SK-N-SH (cell line): ENCODE measurements at regions not wholly inside any gene's neighbourhood (a gene's known extent, or its start where the extent isn't known, plus 50 kb on each side); places are given as distances from the start of the nearest gene placed in this dataset.

Source experiments
- CTCF ChIA-PET: fragments of 300-600, 350-600 bp; formaldehyde crosslinking; extraction: SDS; loops from one replicate; lab custom pipeline; 2021; lab: Yijun Ruan, JAX
- POLR2A ChIA-PET: fragments of 350-600 bp; sonication (Branson Sonifier 250); formaldehyde crosslinking; extraction: SDS; loops from one replicate; lab custom pipeline; 2020; ENCODE audit warnings: antibody characterized with exemption, inconsistent platforms; lab: Yijun Ruan, JAX
- DNase-seq: peaks from one replicate; pipeline ENCODE4 v3.0.0; 2012
- H2AFZ ChIP-seq: fragments of 200-600 bp; sonication (generic); 2 replicates; pipeline ENCODE4 v1.8.1; 2016; ENCODE audit warnings: antibody characterized with exemption, mild to moderate bottlenecking, low read depth
- H3F3A ChIP-seq: fragments of 200-600 bp; sonication (generic); replicated peaks from 2 replicates; pipeline ENCODE3; 2016; ENCODE audit warnings: antibody characterized with exemption, mild to moderate bottlenecking; ENCODE audit not compliant: insufficient read depth
- H3K27ac ChIP-seq, 2 experiments: fragments of 200-500 bp in 1 of 2; fragments of 200-600 bp in 1 of 2; sonication (Bioruptor generic) in 1 of 2; sonication (generic), shearing (Covaris generic) in 1 of 2; 2 replicates each; pipeline versions ENCODE4 v1.5.1 to v1.6.1; 2014 to 2016; ENCODE audit warnings: low read depth in 2 of 2, inconsistent platforms in 1 of 2, low read length in 1 of 2, mild to moderate bottlenecking in 1 of 2, mixed read lengths in 1 of 2
- H3K27me3 ChIP-seq: fragments of 200-600 bp; sonication (generic), shearing (Covaris generic); 2 replicates; pipeline ENCODE4 v1.6.1; 2016; ENCODE audit warnings: mixed run types; ENCODE audit not compliant: insufficient read depth
- H3K36me3 ChIP-seq, 2 experiments: fragments of 200-500 bp in 1 of 2; fragments of 200-600 bp in 1 of 2; sonication (Bioruptor generic) in 1 of 2; sonication (generic) in 1 of 2; replicated peaks in 1 of 2; 2 replicates each; pipeline versions ENCODE3 to v1.5.1; 2014 to 2016; ENCODE audit warnings: low read length in 1 of 2, mild to moderate bottlenecking in 1 of 2; ENCODE audit not compliant: insufficient read depth in 2 of 2, control insufficient read depth in 1 of 2
- H3K4me1 ChIP-seq, 2 experiments: fragments of 200-500 bp in 1 of 2; fragments of 200-600 bp in 1 of 2; sonication (Bioruptor generic) in 1 of 2; sonication (generic), shearing (Covaris generic) in 1 of 2; 2 replicates each; pipeline versions ENCODE4 v1.5.1 to v1.6.1; 2014 to 2016; ENCODE audit warnings: low read depth in 1 of 2, low read length in 1 of 2, mixed run types in 1 of 2; ENCODE audit not compliant: insufficient read depth in 2 of 2, control insufficient read depth in 1 of 2
- H3K4me2 ChIP-seq: fragments of 200-600 bp; sonication (generic), shearing (Covaris generic); 2 replicates; pipeline ENCODE4 v1.6.1; 2017; ENCODE audit warnings: mixed run types
- H3K4me3 ChIP-seq, 2 experiments: fragments of 200-500 bp in 1 of 2; fragments of 200-600 bp in 1 of 2; sonication (Bioruptor generic) in 1 of 2; sonication (generic), shearing (Covaris generic) in 1 of 2; 2 replicates each; pipeline versions ENCODE4 v1.5.1 to v1.8.1; 2014 to 2016; ENCODE audit warnings: low read depth in 2 of 2, inconsistent platforms in 1 of 2, low read length in 1 of 2, mild to moderate bottlenecking in 1 of 2, mixed read lengths in 1 of 2, moderate library complexity in 1 of 2
- H3K79me2 ChIP-seq: fragments of 200-600 bp; sonication (generic); 2 replicates; pipeline ENCODE4 v1.8.1; 2017; ENCODE audit warnings: mild to moderate bottlenecking; ENCODE audit not compliant: insufficient read depth
- H3K9ac ChIP-seq: fragments of 200-600 bp; sonication (generic); 2 replicates; pipeline ENCODE4 v1.6.1; 2017; ENCODE audit warnings: mixed run types
- H3K9me2 ChIP-seq: fragments of 200-600 bp; sonication (generic); 2 replicates; pipeline ENCODE4 v1.6.1; 2017; ENCODE audit warnings: mixed run types
- H3K9me3 ChIP-seq: fragments of 200-600 bp; sonication (generic); 2 replicates; pipeline ENCODE4 v1.6.1; 2017; ENCODE audit warnings: mixed run types, mild to moderate bottlenecking, moderate library complexity
- H4K20me1 ChIP-seq: fragments of 200-600 bp; sonication (generic); 2 replicates; pipeline ENCODE4 v1.6.1; 2017; ENCODE audit warnings: mild to moderate bottlenecking, mixed run types; ENCODE audit not compliant: insufficient read depth
- CHD2 ChIP-seq: fragments of 150-350 bp; IDR thresholded peaks from 2 replicates; pipeline ENCODE4 v1.6.1; 2018; ENCODE audit warnings: low read length; ENCODE audit not compliant: partially characterized antibody
- EP300 ChIP-seq, 2 experiments: IDR thresholded peaks; 2 replicates each; pipeline versions ENCODE4 v1.4.0 to v1.6.1; 2012; ENCODE audit warnings: borderline replicate concordance in 1 of 2, low read depth in 1 of 2, low read length in 1 of 2
- EZH2phosphoT487 ChIP-seq: fragments of 200-600 bp; sonication (generic); IDR thresholded peaks from 2 replicates; pipeline ENCODE4 v1.6.1; 2017; ENCODE audit warnings: low read depth, mixed run types, mild to moderate bottlenecking, antibody characterized with exemption, moderate library complexity, borderline replicate concordance
- GABPA ChIP-seq: IDR thresholded peaks from 2 replicates; pipeline ENCODE4 v1.4.0; 2012; ENCODE audit warnings: low read depth, mild to moderate bottlenecking
- JUND ChIP-seq: IDR thresholded peaks from 2 replicates; pipeline ENCODE4 v1.4.0; 2012
- MEF2A ChIP-seq: IDR thresholded peaks from 2 replicates; pipeline ENCODE4 v1.4.0; 2012; ENCODE audit warnings: low read depth, borderline replicate concordance
- NFIC ChIP-seq: IDR thresholded peaks from 2 replicates; pipeline ENCODE4 v1.4.0; 2012; ENCODE audit warnings: borderline replicate concordance
- NRF1 ChIP-seq: IDR thresholded peaks from 2 replicates; pipeline ENCODE4 v1.6.1; 2012; ENCODE audit warnings: low read depth, mild to moderate bottlenecking, low read length
- RAD21 ChIP-seq: IDR thresholded peaks from 2 replicates; pipeline ENCODE4 v1.6.1; 2012; ENCODE audit warnings: mild to moderate bottlenecking, low read length
- SIN3A ChIP-seq: IDR thresholded peaks from 2 replicates; pipeline ENCODE4 v1.6.1; 2012; ENCODE audit warnings: low read depth, mild to moderate bottlenecking, low read length, moderate library complexity, borderline replicate concordance
- TCF12 ChIP-seq: IDR thresholded peaks from 2 replicates; pipeline ENCODE4 v1.4.0; 2012
- WGBS: methylation state at CpG from one replicate; pipeline ENCODE4 v1.1.6; 2017; ENCODE audit warnings: low lambda C conversion rate; 5-methylcytosine and 5-hydroxymethylcytosine counted together
- TF ChIP-seq, protein P1 (sequence below): IDR thresholded peaks from 2 replicates; pipeline ENCODE4 v1.6.1; 2012; ENCODE audit warnings: mild to moderate bottlenecking, low read depth, low read length, moderate library complexity
- TF ChIP-seq, protein P2 (sequence below): fragments of 200-600 bp; sonication (generic); IDR thresholded peaks from 2 replicates; pipeline ENCODE4 v1.6.1; 2017; ENCODE audit warnings: antibody characterized with exemption, mild to moderate bottlenecking, moderate library complexity
- TF ChIP-seq, protein P3 (sequence below): IDR thresholded peaks from 2 replicates; pipeline ENCODE4 v1.4.0; 2012; ENCODE audit warnings: low read depth
- TF ChIP-seq, protein P4 (sequence below): IDR thresholded peaks from 2 replicates; pipeline ENCODE4 v1.4.0; 2012; ENCODE audit warnings: low read depth, borderline replicate concordance

DNA sequence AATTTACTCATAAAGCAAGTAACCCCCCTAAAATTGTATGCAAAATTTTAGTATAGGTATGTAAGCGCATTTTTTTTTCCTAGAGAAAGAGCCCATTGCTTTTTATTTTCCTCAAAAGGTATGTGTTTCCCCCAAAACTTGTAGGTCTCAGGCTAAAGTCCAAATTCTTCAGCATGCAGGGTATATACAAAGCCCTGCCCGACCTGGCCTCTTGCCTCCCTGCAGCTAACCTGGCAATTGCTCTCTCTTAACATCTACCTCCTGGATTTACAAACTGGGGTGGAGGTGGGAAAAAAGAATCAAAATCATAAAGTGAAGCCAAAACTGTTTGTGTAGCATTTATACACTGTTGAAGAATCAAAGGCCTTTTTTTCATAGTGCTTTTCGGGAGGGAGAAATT, 107.8 kb downstream of the KCNRG start:
- 92% methylated on average over 3 of the region's 3 CpGs for WGBS
- no peaks in the 10 kb centered on the region for H3K9me2 ChIP-seq
- H3K27me3 ChIP-seq, result no peaks in the 10 kb centered on the region
- H3K4me3 ChIP-seq, result peak overlapping the region; percentile 81 to 90; a peak in 3 of 4 replicates
- H3K4me2 ChIP-seq, result peak overlapping the region; percentile 79
- peaks cover 13% of the 10 kb centered on the region for H3F3A ChIP-seq
- peaks cover 39% of the 10 kb centered on the region for H3K79me2 ChIP-seq
- H3K9me3 ChIP-seq, result no peaks in the 10 kb centered on the region
- H3K4me1 ChIP-seq, result peaks cover 11 to 14% of the 10 kb centered on the region in 2 experiments; a peak in 3 of 4 replicates
- H3K27ac ChIP-seq, result peak overlapping the region; percentile 96
- POLR2A ChIA-PET, result no interaction called here
- H3K9ac ChIP-seq, result peak overlapping the region; percentile 80
- no peaks in the 10 kb centered on the region for H4K20me1 ChIP-seq
- DNase-seq, result no peak
- H2AFZ ChIP-seq, result no peak overlapping the region
- TF ChIP-seq GABPA (no peak), CHD2 (no peak), NFIC (no peak), TCF12 (no peak), RAD21 (no peak), JUND (no peak), EZH2phosphoT487 (no peak), SIN3A (no peak), NRF1 (no peak), EP300 (IDR thresholded peaks at IDR 0.05; ENCODE audit: borderline replicate concordance in 1 of 2, low read depth in 1 of 2, low read length in 1 of 2) (no peak), MEF2A (no peak)
- TF ChIP-seq, protein P1, sequence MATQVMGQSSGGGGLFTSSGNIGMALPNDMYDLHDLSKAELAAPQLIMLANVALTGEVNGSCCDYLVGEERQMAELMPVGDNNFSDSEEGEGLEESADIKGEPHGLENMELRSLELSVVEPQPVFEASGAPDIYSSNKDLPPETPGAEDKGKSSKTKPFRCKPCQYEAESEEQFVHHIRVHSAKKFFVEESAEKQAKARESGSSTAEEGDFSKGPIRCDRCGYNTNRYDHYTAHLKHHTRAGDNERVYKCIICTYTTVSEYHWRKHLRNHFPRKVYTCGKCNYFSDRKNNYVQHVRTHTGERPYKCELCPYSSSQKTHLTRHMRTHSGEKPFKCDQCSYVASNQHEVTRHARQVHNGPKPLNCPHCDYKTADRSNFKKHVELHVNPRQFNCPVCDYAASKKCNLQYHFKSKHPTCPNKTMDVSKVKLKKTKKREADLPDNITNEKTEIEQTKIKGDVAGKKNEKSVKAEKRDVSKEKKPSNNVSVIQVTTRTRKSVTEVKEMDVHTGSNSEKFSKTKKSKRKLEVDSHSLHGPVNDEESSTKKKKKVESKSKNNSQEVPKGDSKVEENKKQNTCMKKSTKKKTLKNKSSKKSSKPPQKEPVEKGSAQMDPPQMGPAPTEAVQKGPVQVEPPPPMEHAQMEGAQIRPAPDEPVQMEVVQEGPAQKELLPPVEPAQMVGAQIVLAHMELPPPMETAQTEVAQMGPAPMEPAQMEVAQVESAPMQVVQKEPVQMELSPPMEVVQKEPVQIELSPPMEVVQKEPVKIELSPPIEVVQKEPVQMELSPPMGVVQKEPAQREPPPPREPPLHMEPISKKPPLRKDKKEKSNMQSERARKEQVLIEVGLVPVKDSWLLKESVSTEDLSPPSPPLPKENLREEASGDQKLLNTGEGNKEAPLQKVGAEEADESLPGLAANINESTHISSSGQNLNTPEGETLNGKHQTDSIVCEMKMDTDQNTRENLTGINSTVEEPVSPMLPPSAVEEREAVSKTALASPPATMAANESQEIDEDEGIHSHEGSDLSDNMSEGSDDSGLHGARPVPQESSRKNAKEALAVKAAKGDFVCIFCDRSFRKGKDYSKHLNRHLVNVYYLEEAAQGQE, result no peak
- TF ChIP-seq, protein P2, sequence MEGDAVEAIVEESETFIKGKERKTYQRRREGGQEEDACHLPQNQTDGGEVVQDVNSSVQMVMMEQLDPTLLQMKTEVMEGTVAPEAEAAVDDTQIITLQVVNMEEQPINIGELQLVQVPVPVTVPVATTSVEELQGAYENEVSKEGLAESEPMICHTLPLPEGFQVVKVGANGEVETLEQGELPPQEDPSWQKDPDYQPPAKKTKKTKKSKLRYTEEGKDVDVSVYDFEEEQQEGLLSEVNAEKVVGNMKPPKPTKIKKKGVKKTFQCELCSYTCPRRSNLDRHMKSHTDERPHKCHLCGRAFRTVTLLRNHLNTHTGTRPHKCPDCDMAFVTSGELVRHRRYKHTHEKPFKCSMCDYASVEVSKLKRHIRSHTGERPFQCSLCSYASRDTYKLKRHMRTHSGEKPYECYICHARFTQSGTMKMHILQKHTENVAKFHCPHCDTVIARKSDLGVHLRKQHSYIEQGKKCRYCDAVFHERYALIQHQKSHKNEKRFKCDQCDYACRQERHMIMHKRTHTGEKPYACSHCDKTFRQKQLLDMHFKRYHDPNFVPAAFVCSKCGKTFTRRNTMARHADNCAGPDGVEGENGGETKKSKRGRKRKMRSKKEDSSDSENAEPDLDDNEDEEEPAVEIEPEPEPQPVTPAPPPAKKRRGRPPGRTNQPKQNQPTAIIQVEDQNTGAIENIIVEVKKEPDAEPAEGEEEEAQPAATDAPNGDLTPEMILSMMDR, result no peak
- TF ChIP-seq, protein P3, sequence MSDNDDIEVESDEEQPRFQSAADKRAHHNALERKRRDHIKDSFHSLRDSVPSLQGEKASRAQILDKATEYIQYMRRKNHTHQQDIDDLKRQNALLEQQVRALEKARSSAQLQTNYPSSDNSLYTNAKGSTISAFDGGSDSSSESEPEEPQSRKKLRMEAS, result no peak
- TF ChIP-seq, protein P4, sequence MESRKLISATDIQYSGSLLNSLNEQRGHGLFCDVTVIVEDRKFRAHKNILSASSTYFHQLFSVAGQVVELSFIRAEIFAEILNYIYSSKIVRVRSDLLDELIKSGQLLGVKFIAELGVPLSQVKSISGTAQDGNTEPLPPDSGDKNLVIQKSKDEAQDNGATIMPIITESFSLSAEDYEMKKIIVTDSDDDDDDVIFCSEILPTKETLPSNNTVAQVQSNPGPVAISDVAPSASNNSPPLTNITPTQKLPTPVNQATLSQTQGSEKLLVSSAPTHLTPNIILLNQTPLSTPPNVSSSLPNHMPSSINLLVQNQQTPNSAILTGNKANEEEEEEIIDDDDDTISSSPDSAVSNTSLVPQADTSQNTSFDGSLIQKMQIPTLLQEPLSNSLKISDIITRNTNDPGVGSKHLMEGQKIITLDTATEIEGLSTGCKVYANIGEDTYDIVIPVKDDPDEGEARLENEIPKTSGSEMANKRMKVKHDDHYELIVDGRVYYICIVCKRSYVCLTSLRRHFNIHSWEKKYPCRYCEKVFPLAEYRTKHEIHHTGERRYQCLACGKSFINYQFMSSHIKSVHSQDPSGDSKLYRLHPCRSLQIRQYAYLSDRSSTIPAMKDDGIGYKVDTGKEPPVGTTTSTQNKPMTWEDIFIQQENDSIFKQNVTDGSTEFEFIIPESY, result no peak
- H3K36me3 ChIP-seq, result peaks cover 0 to 3% of the 10 kb centered on the region in 2 experiments
- CTCF ChIA-PET, result interaction anchor here (1.4 kb wide), 1 partner anchor 43 kb away, joined by 3 read pairs; no protein-coding TSS in a partner anchor
